Esophagus squamous epithelium (tissue), 4 donors: ENCODE measurements at regions not wholly inside any gene's neighbourhood (a gene's known extent, or its start where the extent isn't known, plus 50 kb on each side); places are given as distances from the start of the nearest gene placed in this dataset.

Experiments
- CTCF ChIP-seq, 6 experiments: fragments of 450-650 bp in 4 of 6; fragments of 200-600 bp in 2 of 6; sonication (generic) in 2 of 6; IDR thresholded peaks; one replicate each; pipeline ENCODE4 v1.5.1; 2016 to 2019; ENCODE audit warnings: antibody characterized with exemption in 6 of 6, mild to moderate bottlenecking in 4 of 6, moderate library complexity in 4 of 6
- POLR2A ChIP-seq, 4 donors: fragments of 450-650 bp; IDR thresholded peaks; one replicate each; pipeline ENCODE4 v1.6.1; 2017; ENCODE audit warnings: antibody characterized with exemption in 4 of 4, mild to moderate bottlenecking in 4 of 4, moderate library complexity in 3 of 4

- TF ChIP-seq CTCF (IDR thresholded peaks at IDR 0.05) (no peak), POLR2A (IDR thresholded peaks at IDR 0.05) (no peak)
Measured at GRCh38 chr1:221998186-221998612, 256.3 kb upstream of the DUSP10 start.
